ENCODE measurements at regions not wholly inside any gene's neighbourhood (a gene's known extent, or its start where the extent isn't known, plus 50 kb on each side); places are given as distances from the start of the nearest gene placed in this dataset.

GRCh38 chr14:62491146-62491545, 554.1 kb downstream of the KCNH5 start:
- Histone ChIP-seq H3K4me3 (ENCODE audit: insufficient read depth in 1 of 2, low read depth in 1 of 2, low read length in 2 of 2) (no peak overlapping the region), H3K18ac (ENCODE audit: low read depth in 1 of 2, low read length in 2 of 2) (no peak overlapping the region), H3K4ac (ENCODE audit: low read depth in 1 of 2, low read length in 2 of 2) (no peak overlapping the region), H2BK120ac (ENCODE audit: low read depth, low read length) (no peak overlapping the region), H2BK12ac (ENCODE audit: low read length in 2 of 2) (no peak overlapping the region), H2AFZ (ENCODE audit: low read depth, low read length) (no peak overlapping the region), H3K36me3 (ENCODE audit: control insufficient read depth in 1 of 2, insufficient read depth in 2 of 2, low read depth in 1 of 2, low read length in 2 of 2) (no peaks in the 10 kb centered on the region), H3K23ac (ENCODE audit: low read length in 2 of 2) (no peak overlapping the region), H4K8ac (ENCODE audit: low read length) (no peak overlapping the region), H2AK5ac (ENCODE audit: low read length, severe bottlenecking) (no peak overlapping the region), H3K4me1 (ENCODE audit: control insufficient read depth, insufficient read depth, low read depth, low read length) (no peaks in the 10 kb centered on the region), H3K9me3 (ENCODE audit: control insufficient read depth, low read length) (peaks cover 13% of the 10 kb centered on the region), H4K91ac (ENCODE audit: low read length) (no peak overlapping the region), H3K14ac (ENCODE audit: low read length in 2 of 2) (no peak overlapping the region), H2BK5ac (ENCODE audit: low read depth, low read length, poor library complexity, severe bottlenecking) (no peak overlapping the region), H3K79me1 (replicated peaks; ENCODE audit: low read length, poor library complexity, severe bottlenecking) (no peaks in the 10 kb centered on the region), H2BK15ac (ENCODE audit: low read depth, poor library complexity, severe bottlenecking) (no peak overlapping the region), H3K9ac (ENCODE audit: low read length) (no peak overlapping the region), H3K27ac (ENCODE audit: low read length, poor library complexity, severe bottlenecking) (no peak overlapping the region), H3K27me3 (ENCODE audit: control insufficient read depth in 1 of 2, insufficient read depth in 1 of 2, low read length in 2 of 2) (no peaks in the 10 kb centered on the region), H3K4me2 (ENCODE audit: low read length, poor library complexity, severe bottlenecking) (no peak overlapping the region)
- no peak for DNase-seq
- WGBS, result no CpG with 5 or more reads among the region's 1 CpG

- H3K14ac ChIP-seq (ENCODE audit: low read length in 2 of 2), result no peak overlapping the region
- H2AFZ ChIP-seq (ENCODE audit: low read depth, low read length), result no peak overlapping the region
- DNase-seq, result no peak
- no peaks in the 10 kb centered on the region for H3K4me1 ChIP-seq (ENCODE audit: control insufficient read depth, insufficient read depth, low read depth, low read length)
- H2AK5ac ChIP-seq (ENCODE audit: low read length, severe bottlenecking), result no peak overlapping the region
- H4K91ac ChIP-seq (ENCODE audit: low read length), result no peak overlapping the region
- H2BK5ac ChIP-seq (ENCODE audit: low read depth, low read length, poor library complexity, severe bottlenecking), result no peak overlapping the region
- no peaks in the 10 kb centered on the region for H3K27me3 ChIP-seq (ENCODE audit: control insufficient read depth in 1 of 2, insufficient read depth in 1 of 2, low read length in 2 of 2)
- no peak overlapping the region for H3K23ac ChIP-seq (ENCODE audit: low read length in 2 of 2)
- no peak overlapping the region for H3K18ac ChIP-seq (ENCODE audit: low read depth in 1 of 2, low read length in 2 of 2)
- H2BK120ac ChIP-seq (ENCODE audit: low read depth, low read length), result no peak overlapping the region
- no peaks in the 10 kb centered on the region for H3K79me1 ChIP-seq (replicated peaks; ENCODE audit: low read length, poor library complexity, severe bottlenecking)
- H3K4ac ChIP-seq (ENCODE audit: low read depth in 1 of 2, low read length in 2 of 2), result no peak overlapping the region
- H3K27ac ChIP-seq (ENCODE audit: low read length, poor library complexity, severe bottlenecking), result no peak overlapping the region
- no peak overlapping the region for H4K8ac ChIP-seq (ENCODE audit: low read length)
- peaks cover 53% of the 10 kb centered on the region for H3K9me3 ChIP-seq (ENCODE audit: control insufficient read depth, low read length)
- 19% methylated on average over 1 of the region's 1 CpG for WGBS
- no peak overlapping the region for H2BK12ac ChIP-seq (ENCODE audit: low read length in 2 of 2)
- no peak overlapping the region for H2BK15ac ChIP-seq (ENCODE audit: low read depth, poor library complexity, severe bottlenecking)
- H3K4me3 ChIP-seq (ENCODE audit: insufficient read depth in 1 of 2, low read depth in 1 of 2, low read length in 2 of 2), result no peak overlapping the region
- no peak overlapping the region for H3K4me2 ChIP-seq (ENCODE audit: low read length, poor library complexity, severe bottlenecking)
- no peak overlapping the region for H3K9ac ChIP-seq (ENCODE audit: low read length)
- no peaks in the 10 kb centered on the region for H3K36me3 ChIP-seq (ENCODE audit: control insufficient read depth in 1 of 2, insufficient read depth in 2 of 2, low read depth in 1 of 2, low read length in 2 of 2)
These were observed 547.5 kb downstream of the KCNH5 start for GRCh38 chr14:62497708-62498107.

GRCh38 chr14:62501021-62501750, 544.1 kb downstream of the KCNH5 start:
- peaks cover 46% of the 10 kb centered on the region for H3K9me3 ChIP-seq (ENCODE audit: control insufficient read depth, low read length)
- H3K18ac ChIP-seq (ENCODE audit: low read depth in 1 of 2, low read length in 2 of 2), result no peak overlapping the region
- H4K8ac ChIP-seq (ENCODE audit: low read length), result no peak overlapping the region
- H3K14ac ChIP-seq (ENCODE audit: low read length in 2 of 2), result no peak overlapping the region
- WGBS, result 80% methylated on average over 1 of the region's 1 CpG
- H2AK5ac ChIP-seq (ENCODE audit: low read length, severe bottlenecking), result no peak overlapping the region
- H3K4me2 ChIP-seq (ENCODE audit: low read length, poor library complexity, severe bottlenecking), result no peak overlapping the region
- H2BK15ac ChIP-seq (ENCODE audit: low read depth, poor library complexity, severe bottlenecking), result no peak overlapping the region
- no peaks in the 10 kb centered on the region for H3K27me3 ChIP-seq (ENCODE audit: control insufficient read depth in 1 of 2, insufficient read depth in 1 of 2, low read length in 2 of 2)
- H2AFZ ChIP-seq (ENCODE audit: low read depth, low read length), result no peak overlapping the region
- no peak overlapping the region for H3K23ac ChIP-seq (ENCODE audit: low read length in 2 of 2)
- no peak overlapping the region for H3K4ac ChIP-seq (ENCODE audit: low read depth in 1 of 2, low read length in 2 of 2)
- no peak overlapping the region for H2BK5ac ChIP-seq (ENCODE audit: low read depth, low read length, poor library complexity, severe bottlenecking)
- H4K91ac ChIP-seq (ENCODE audit: low read length), result no peak overlapping the region
- H3K4me3 ChIP-seq (ENCODE audit: insufficient read depth in 1 of 2, low read depth in 1 of 2, low read length in 2 of 2), result no peak overlapping the region
- no peaks in the 10 kb centered on the region for H3K79me1 ChIP-seq (replicated peaks; ENCODE audit: low read length, poor library complexity, severe bottlenecking)
- no peak overlapping the region for H3K27ac ChIP-seq (ENCODE audit: low read length, poor library complexity, severe bottlenecking)
- H2BK12ac ChIP-seq (ENCODE audit: low read length in 2 of 2), result no peak overlapping the region
- no peak overlapping the region for H2BK120ac ChIP-seq (ENCODE audit: low read depth, low read length)
- H3K9ac ChIP-seq (ENCODE audit: low read length), result no peak overlapping the region
- H3K36me3 ChIP-seq (ENCODE audit: control insufficient read depth in 1 of 2, insufficient read depth in 2 of 2, low read depth in 1 of 2, low read length in 2 of 2), result no peaks in the 10 kb centered on the region
- no peak for DNase-seq
- no peaks in the 10 kb centered on the region for H3K4me1 ChIP-seq (ENCODE audit: control insufficient read depth, insufficient read depth, low read depth, low read length)

GRCh38 chr14:62505045-62505444, 540.2 kb downstream of the KCNH5 start:
- 94% methylated on average over 2 of the region's 4 CpGs for WGBS
- H3K9me3 ChIP-seq (ENCODE audit: control insufficient read depth, low read length), result peaks cover 32% of the 10 kb centered on the region

More at GRCh38 chr14:62505045-62505444, 540.2 kb downstream of the KCNH5 start:
- Histone ChIP-seq H3K18ac (ENCODE audit: low read depth in 1 of 2, low read length in 2 of 2) (no peak overlapping the region), H2AFZ (ENCODE audit: low read depth, low read length) (no peak overlapping the region), H2BK15ac (ENCODE audit: low read depth, poor library complexity, severe bottlenecking) (no peak overlapping the region), H2BK12ac (ENCODE audit: low read length in 2 of 2) (no peak overlapping the region), H3K4me1 (ENCODE audit: control insufficient read depth, insufficient read depth, low read depth, low read length) (no peaks in the 10 kb centered on the region), H4K8ac (ENCODE audit: low read length) (no peak overlapping the region), H3K4me3 (ENCODE audit: insufficient read depth in 1 of 2, low read depth in 1 of 2, low read length in 2 of 2) (no peak overlapping the region), H3K23ac (ENCODE audit: low read length in 2 of 2) (no peak overlapping the region), H3K27ac (ENCODE audit: low read length, poor library complexity, severe bottlenecking) (no peak overlapping the region), H2BK5ac (ENCODE audit: low read depth, low read length, poor library complexity, severe bottlenecking) (no peak overlapping the region), H2AK5ac (ENCODE audit: low read length, severe bottlenecking) (no peak overlapping the region), H2BK120ac (ENCODE audit: low read depth, low read length) (no peak overlapping the region), H3K4me2 (ENCODE audit: low read length, poor library complexity, severe bottlenecking) (no peak overlapping the region), H3K79me1 (replicated peaks; ENCODE audit: low read length, poor library complexity, severe bottlenecking) (no peaks in the 10 kb centered on the region), H3K36me3 (ENCODE audit: control insufficient read depth in 1 of 2, insufficient read depth in 2 of 2, low read depth in 1 of 2, low read length in 2 of 2) (no peaks in the 10 kb centered on the region), H3K14ac (ENCODE audit: low read length in 2 of 2) (no peak overlapping the region), H3K9ac (ENCODE audit: low read length) (no peak overlapping the region), H3K27me3 (ENCODE audit: control insufficient read depth in 1 of 2, insufficient read depth in 1 of 2, low read length in 2 of 2) (no peaks in the 10 kb centered on the region), H3K4ac (ENCODE audit: low read depth in 1 of 2, low read length in 2 of 2) (no peak overlapping the region), H4K91ac (ENCODE audit: low read length) (no peak overlapping the region)
- no peak for DNase-seq

Measured in mesenchymal stem cell (in vitro differentiated cells and primary cell).